WTC11 (cell line): ENCODE measurements at regions not wholly inside any gene's neighbourhood (a gene's known extent, or its start where the extent isn't known, plus 50 kb on each side); places are given as distances from the start of the nearest gene placed in this dataset.

Source experiments
- ATAC-seq: fragments of 200-7000 bp; cut with Tn5 transposase; 2 replicates; pipeline ENCODE4 v1.10.0; 2021; ENCODE audit warnings: mild to moderate bottlenecking, moderate library complexity
- CTCF ChIA-PET: fragments of 300-600 bp; sonication (Branson Sonifier 250); formaldehyde crosslinking; loops from one replicate; lab custom pipeline; 2021; ENCODE audit warnings: antibody characterized with exemption; lab: Charles Lee
- POLR2A ChIA-PET: fragments of 350-600 bp; sonication (Branson Sonifier 250); formaldehyde crosslinking; loops from one replicate; lab custom pipeline; 2021; ENCODE audit warnings: antibody characterized with exemption; lab: Charles Lee
- DNase-seq: peaks from one replicate; pipeline ENCODE4 v3.0.0; 2021; ENCODE audit warnings: low spot score
- H3K27ac Mint-ChIP-seq: 2 replicates; pipeline ENCODE4 v1.8.0; 2021; ENCODE audit warnings: mixed read lengths
- H3K27me3 Mint-ChIP-seq: 2 replicates; pipeline ENCODE4 v1.8.0; 2021; ENCODE audit warnings: low read depth, mild to moderate bottlenecking, moderate library complexity, mixed read lengths
- H3K36me3 Mint-ChIP-seq: 2 replicates; pipeline ENCODE4 v1.8.0; 2021; ENCODE audit warnings: mixed read lengths
- H3K4me1 Mint-ChIP-seq: 2 replicates; pipeline ENCODE4 v1.8.0; 2022; ENCODE audit warnings: mixed read lengths
- H3K4me3 Mint-ChIP-seq: 2 replicates; pipeline ENCODE4 v1.8.0; 2021; ENCODE audit warnings: mild to moderate bottlenecking, moderate library complexity, mixed read lengths
- H3K9me3 Mint-ChIP-seq: 2 replicates; pipeline ENCODE4 v1.8.0; 2021; ENCODE audit warnings: mixed read lengths
- AR ChIP-seq: fragments of 250-450 bp; sonication (Bioruptor Pico); IDR thresholded peaks from 2 replicates; pipeline ENCODE4 v1.9.0; 2021; ENCODE audit warnings: mild to moderate bottlenecking
- ATF1 ChIP-seq: sonication (generic); formaldehyde crosslinking; IDR thresholded peaks from 2 replicates; pipeline ENCODE4 v1.8.1; 2023; ENCODE audit warnings: mild to moderate bottlenecking, moderate library complexity, missing genetic modification reagents
- ATF3 ChIP-seq: sonication (generic); formaldehyde crosslinking; conservative IDR thresholded peaks from 2 replicates; pipeline ENCODE4 v1.8.1; 2022; ENCODE audit warnings: mild to moderate bottlenecking, missing genetic modification reagents
- CREB1 ChIP-seq: sonication (generic); formaldehyde crosslinking; IDR thresholded peaks from 2 replicates; pipeline ENCODE4 v1.8.0; 2023; ENCODE audit warnings: mild to moderate bottlenecking, missing genetic modification reagents
- E2F4 ChIP-seq: sonication (generic); formaldehyde crosslinking; IDR thresholded peaks from 2 replicates; pipeline ENCODE4 v1.8.1; 2022; ENCODE audit warnings: low read depth, mild to moderate bottlenecking, moderate library complexity, missing genetic modification reagents, borderline replicate concordance
- ESRRA ChIP-seq: sonication (generic); formaldehyde crosslinking; IDR thresholded peaks from 2 replicates; pipeline ENCODE4 v1.8.1; 2022; ENCODE audit warnings: mild to moderate bottlenecking, missing genetic modification reagents, borderline replicate concordance
- GRHL2 ChIP-seq: fragments of 250-450 bp; sonication (Bioruptor Pico); IDR thresholded peaks from 2 replicates; pipeline ENCODE4 v1.8.0; 2022; ENCODE audit warnings: mild to moderate bottlenecking, moderate library complexity; ENCODE audit not compliant: insufficient replicate concordance, severe bottlenecking
- IRF2 ChIP-seq: sonication (generic); formaldehyde crosslinking; IDR thresholded peaks from 2 replicates; pipeline ENCODE4 v1.8.0; 2022; ENCODE audit warnings: low read depth, missing genetic modification reagents, borderline replicate concordance
- JAZF1 ChIP-seq: fragments of 250-450 bp; sonication (Bioruptor Pico); IDR thresholded peaks from 2 replicates; pipeline ENCODE4 v1.9.0; 2021; ENCODE audit warnings: moderate library complexity, mild to moderate bottlenecking, inconsistent platforms
- MLX ChIP-seq: sonication (generic); formaldehyde crosslinking; IDR thresholded peaks from 2 replicates; pipeline ENCODE4 v1.8.1; 2023; ENCODE audit warnings: mild to moderate bottlenecking, missing genetic modification reagents, moderate library complexity
- NFYB ChIP-seq: sonication (generic); formaldehyde crosslinking; conservative IDR thresholded peaks from 2 replicates; pipeline ENCODE4 v1.8.0; 2022; ENCODE audit warnings: low read depth, missing genetic modification reagents
- PRDM15 ChIP-seq: sonication (generic); formaldehyde crosslinking; IDR thresholded peaks from 2 replicates; pipeline ENCODE4 v1.8.0; 2022; ENCODE audit warnings: missing genetic modification reagents
- RORB ChIP-seq: fragments of 250-450 bp; sonication (Bioruptor Pico); IDR thresholded peaks from 2 replicates; pipeline ENCODE4 v1.9.0; 2021; ENCODE audit warnings: mild to moderate bottlenecking
- SP1 ChIP-seq: sonication (generic); formaldehyde crosslinking; conservative IDR thresholded peaks from 2 replicates; pipeline ENCODE4 v1.8.1; 2022; ENCODE audit warnings: missing genetic modification reagents
- STAT6 ChIP-seq: sonication (generic); formaldehyde crosslinking; conservative IDR thresholded peaks from 2 replicates; pipeline ENCODE4 v1.8.1; 2023; ENCODE audit warnings: mild to moderate bottlenecking, low read depth, missing genetic modification reagents, moderate library complexity
- TP53 ChIP-seq: sonication (generic); formaldehyde crosslinking; IDR thresholded peaks from 2 replicates; pipeline ENCODE4 v1.8.1; 2023; ENCODE audit warnings: mild to moderate bottlenecking, missing genetic modification reagents
- ZNF121 ChIP-seq: sonication (generic); formaldehyde crosslinking; IDR thresholded peaks from 2 replicates; pipeline ENCODE4 v1.8.0; 2023; ENCODE audit warnings: missing genetic modification reagents
- ZNF425 ChIP-seq: fragments of 250-450 bp; sonication (Bioruptor Pico); conservative IDR thresholded peaks from 2 replicates; pipeline ENCODE4 v1.9.0; 2021; ENCODE audit warnings: mild to moderate bottlenecking

GRCh38 chr3:109460961-109461360 lies 123.6 kb upstream of the DPPA4 start (continued):
- no peak for TF ChIP-seq ZNF425 (CRISPR knock-in tag)

- H3K36me3 Mint-ChIP-seq = peaks cover 9% of the 10 kb centered on the region
- ATAC-seq (peak; percentile 70), DNase-seq (no peak)
- no peak overlapping the region for H3K27ac Mint-ChIP-seq
- H3K4me1 Mint-ChIP-seq = no peaks in the 10 kb centered on the region
- CTCF ChIA-PET = interaction anchor here (0.7 to 1.0 kb wide), 2 partner anchors 48 to 169 kb away, joined by 3 read pairs; no protein-coding TSS in a partner anchor
- peaks cover 33% of the 10 kb centered on the region for H3K9me3 Mint-ChIP-seq
- no peak for TF ChIP-seq ZNF121 (CRISPR knock-in tag)
- no peak for TF ChIP-seq RORB (CRISPR knock-in tag)
- no peak for TF ChIP-seq TP53
- no peak for TF ChIP-seq IRF2 (CRISPR knock-in tag)
- TF ChIP-seq E2F4 (CRISPR knock-in tag) = no peak
- no peak for TF ChIP-seq ATF1 (CRISPR knock-in tag)
- TF ChIP-seq CREB1 (CRISPR knock-in tag) = no peak
- TF ChIP-seq JAZF1 (CRISPR knock-in tag) = no peak
- TF ChIP-seq STAT6 (CRISPR knock-in tag) = no peak
- TF ChIP-seq, all 79 proteins: peak for 0
- H3K4me3 Mint-ChIP-seq = no peak overlapping the region
- no peaks in the 10 kb centered on the region for H3K27me3 Mint-ChIP-seq
- POLR2A ChIA-PET = no interaction called here
These were observed 107.9 kb upstream of the DPPA4 start for GRCh38 chr3:109445210-109445609.

- CTCF ChIA-PET = no interaction called here
- H3K9me3 Mint-ChIP-seq = peaks cover 22% of the 10 kb centered on the region
- DNase-seq (no peak), ATAC-seq (no peak)
- no peak overlapping the region for H3K27ac Mint-ChIP-seq
- peaks cover 9% of the 10 kb centered on the region for H3K36me3 Mint-ChIP-seq
- no peaks in the 10 kb centered on the region for H3K4me1 Mint-ChIP-seq
- POLR2A ChIA-PET = no interaction called here
- H3K4me3 Mint-ChIP-seq = no peak overlapping the region
- no peaks in the 10 kb centered on the region for H3K27me3 Mint-ChIP-seq
- TF ChIP-seq GRHL2 (CRISPR knock-in tag) (no peak), AR (CRISPR knock-in tag) (no peak), ATF3 (CRISPR knock-in tag) (no peak), ESRRA (no peak), PRDM15 (CRISPR knock-in tag) (no peak), E2F4 (CRISPR knock-in tag) (no peak), SP1 (CRISPR knock-in tag) (no peak), NFYB (CRISPR knock-in tag) (no peak), CREB1 (CRISPR knock-in tag) (no peak), MLX (no peak)
These were observed 105.2 kb upstream of the DPPA4 start for GRCh38 chr3:109442531-109442930.
